SK-N-MC (cell line): ENCODE measurements at regions not wholly inside any gene's neighbourhood (a gene's known extent, or its start where the extent isn't known, plus 50 kb on each side); places are given as distances from the start of the nearest gene placed in this dataset.

Source experiments
- EZH2 ChIP-seq: fragments of 200-600 bp; sonication (generic); IDR thresholded peaks from one replicate; pipeline ENCODE4 v1.6.1; 2017; ENCODE audit warnings: antibody characterized with exemption
- FOXP2 ChIP-seq: optimal IDR thresholded peaks from 2 replicates; pipeline ENCODE3; 2011; ENCODE audit warnings: mild to moderate bottlenecking, moderate library complexity; ENCODE audit not compliant: insufficient read depth; ENCODE audit errors: extremely low read length, control extremely low read depth
- POLR2AphosphoS5 ChIP-seq: IDR thresholded peaks from 2 replicates; pipeline ENCODE4 v1.6.1; 2012; ENCODE audit warnings: mild to moderate bottlenecking, low read depth, low read length, borderline replicate concordance

- TF ChIP-seq EZH2 (no peak), POLR2AphosphoS5 (no peak), FOXP2 (no peak)
These were observed 134.3 kb upstream of the CDH4 start for GRCh38 chr20:61117725-61118124.
